ENCODE measurements at regions not wholly inside any gene's neighbourhood (a gene's known extent, or its start where the extent isn't known, plus 50 kb on each side); places are given as distances from the start of the nearest gene placed in this dataset.

DNA sequence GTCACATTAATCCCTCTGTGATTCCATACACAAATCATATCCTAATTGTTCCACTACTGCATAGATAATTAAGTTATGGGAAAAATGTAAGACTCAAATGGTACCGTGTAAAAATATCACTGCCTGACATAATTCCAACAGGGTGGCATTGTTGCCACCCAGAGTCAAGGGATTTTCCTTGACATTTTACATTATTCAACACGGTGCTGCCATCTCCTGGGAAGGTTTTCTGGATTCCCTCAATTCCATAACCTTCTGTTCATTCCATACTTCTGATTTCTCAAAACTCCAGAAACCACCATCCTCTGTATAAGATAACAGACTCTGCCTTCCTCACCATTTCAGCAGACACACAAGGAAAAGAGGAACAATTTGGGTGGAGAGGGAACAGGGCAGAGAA is 495.9 kb downstream of the XPNPEP1 start:
- Histone ChIP-seq H3K4me1 (ENCODE audit: control insufficient read depth, insufficient read depth, low read length) (no peaks in the 10 kb centered on the region), H3K4me3 (ENCODE audit: low read depth in 2 of 2, low read length in 2 of 2) (no peak overlapping the region), H3K9me3 (ENCODE audit: control insufficient read depth, insufficient read depth, low read depth, low read length) (no peaks in the 10 kb centered on the region), H3K27ac (ENCODE audit: low read length) (no peak overlapping the region), H3K27me3 (ENCODE audit: control insufficient read depth, insufficient read depth, low read length) (no peaks in the 10 kb centered on the region), H3K36me3 (ENCODE audit: control insufficient read depth, insufficient read depth, low read length) (no peaks in the 10 kb centered on the region)
- no peak for DNase-seq (ENCODE audit: low read depth, low spot score)
- BruUV-seq (replicated peaks): no TSS peak
- in situ Hi-C loops (cut with HindIII; ENCODE audit: low pct_unique_long_range_greater_than_20kb, low sequenced_read_pairs) (no loop called here), intact Hi-C loops (cut with micrococcal nuclease; ENCODE audit: unreplicated experiment) (no loop called here)
- TF ChIP-seq SIN3A (IDR thresholded peaks at IDR 0.05; ENCODE audit: borderline replicate concordance, insufficient read depth, low read depth, low read length): no peak
- TF ChIP-seq TCF7L2 (IDR thresholded peaks at IDR 0.05; ENCODE audit: low read depth, low read length): no peak
- no peak for TF ChIP-seq POLR2AphosphoS5 (IDR thresholded peaks at IDR 0.05; ENCODE audit: low read depth, low read length)
- TF ChIP-seq, protein P1, sequence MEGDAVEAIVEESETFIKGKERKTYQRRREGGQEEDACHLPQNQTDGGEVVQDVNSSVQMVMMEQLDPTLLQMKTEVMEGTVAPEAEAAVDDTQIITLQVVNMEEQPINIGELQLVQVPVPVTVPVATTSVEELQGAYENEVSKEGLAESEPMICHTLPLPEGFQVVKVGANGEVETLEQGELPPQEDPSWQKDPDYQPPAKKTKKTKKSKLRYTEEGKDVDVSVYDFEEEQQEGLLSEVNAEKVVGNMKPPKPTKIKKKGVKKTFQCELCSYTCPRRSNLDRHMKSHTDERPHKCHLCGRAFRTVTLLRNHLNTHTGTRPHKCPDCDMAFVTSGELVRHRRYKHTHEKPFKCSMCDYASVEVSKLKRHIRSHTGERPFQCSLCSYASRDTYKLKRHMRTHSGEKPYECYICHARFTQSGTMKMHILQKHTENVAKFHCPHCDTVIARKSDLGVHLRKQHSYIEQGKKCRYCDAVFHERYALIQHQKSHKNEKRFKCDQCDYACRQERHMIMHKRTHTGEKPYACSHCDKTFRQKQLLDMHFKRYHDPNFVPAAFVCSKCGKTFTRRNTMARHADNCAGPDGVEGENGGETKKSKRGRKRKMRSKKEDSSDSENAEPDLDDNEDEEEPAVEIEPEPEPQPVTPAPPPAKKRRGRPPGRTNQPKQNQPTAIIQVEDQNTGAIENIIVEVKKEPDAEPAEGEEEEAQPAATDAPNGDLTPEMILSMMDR (IDR thresholded peaks at IDR 0.05): no peak; the same call in 1 of the 2 replicates
- TF ChIP-seq, protein P2, sequence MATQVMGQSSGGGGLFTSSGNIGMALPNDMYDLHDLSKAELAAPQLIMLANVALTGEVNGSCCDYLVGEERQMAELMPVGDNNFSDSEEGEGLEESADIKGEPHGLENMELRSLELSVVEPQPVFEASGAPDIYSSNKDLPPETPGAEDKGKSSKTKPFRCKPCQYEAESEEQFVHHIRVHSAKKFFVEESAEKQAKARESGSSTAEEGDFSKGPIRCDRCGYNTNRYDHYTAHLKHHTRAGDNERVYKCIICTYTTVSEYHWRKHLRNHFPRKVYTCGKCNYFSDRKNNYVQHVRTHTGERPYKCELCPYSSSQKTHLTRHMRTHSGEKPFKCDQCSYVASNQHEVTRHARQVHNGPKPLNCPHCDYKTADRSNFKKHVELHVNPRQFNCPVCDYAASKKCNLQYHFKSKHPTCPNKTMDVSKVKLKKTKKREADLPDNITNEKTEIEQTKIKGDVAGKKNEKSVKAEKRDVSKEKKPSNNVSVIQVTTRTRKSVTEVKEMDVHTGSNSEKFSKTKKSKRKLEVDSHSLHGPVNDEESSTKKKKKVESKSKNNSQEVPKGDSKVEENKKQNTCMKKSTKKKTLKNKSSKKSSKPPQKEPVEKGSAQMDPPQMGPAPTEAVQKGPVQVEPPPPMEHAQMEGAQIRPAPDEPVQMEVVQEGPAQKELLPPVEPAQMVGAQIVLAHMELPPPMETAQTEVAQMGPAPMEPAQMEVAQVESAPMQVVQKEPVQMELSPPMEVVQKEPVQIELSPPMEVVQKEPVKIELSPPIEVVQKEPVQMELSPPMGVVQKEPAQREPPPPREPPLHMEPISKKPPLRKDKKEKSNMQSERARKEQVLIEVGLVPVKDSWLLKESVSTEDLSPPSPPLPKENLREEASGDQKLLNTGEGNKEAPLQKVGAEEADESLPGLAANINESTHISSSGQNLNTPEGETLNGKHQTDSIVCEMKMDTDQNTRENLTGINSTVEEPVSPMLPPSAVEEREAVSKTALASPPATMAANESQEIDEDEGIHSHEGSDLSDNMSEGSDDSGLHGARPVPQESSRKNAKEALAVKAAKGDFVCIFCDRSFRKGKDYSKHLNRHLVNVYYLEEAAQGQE (IDR thresholded peaks at IDR 0.05; ENCODE audit: insufficient read depth in 1 of 2, low read depth in 2 of 2, low read length in 1 of 2): no peak
- CTCF ChIA-PET: no interaction called here
- ATAC-seq: no peak
- POLR2A ChIA-PET: no interaction called here

DNA sequence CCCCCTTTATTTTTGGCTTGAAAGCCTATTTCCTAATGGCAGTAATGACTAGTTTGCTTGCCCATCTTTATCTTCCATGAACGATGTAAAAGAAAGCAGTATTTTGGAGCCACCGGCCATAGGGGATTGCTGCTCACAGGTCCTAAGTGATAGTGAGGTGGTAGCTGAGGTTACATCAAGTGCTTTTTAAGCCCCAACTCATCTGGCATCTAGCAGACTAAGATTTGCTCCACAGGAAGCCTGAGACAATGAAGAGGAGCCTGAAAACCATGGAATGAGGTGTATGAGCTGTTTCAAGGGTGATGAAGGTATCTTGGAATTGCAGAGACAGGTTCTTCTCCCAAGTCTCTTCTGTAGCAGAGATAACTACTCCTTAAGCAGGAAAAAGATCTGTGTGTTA is 496.3 kb downstream of the XPNPEP1 start:
- intact Hi-C loops (cut with micrococcal nuclease; ENCODE audit: unreplicated experiment) (no loop called here), in situ Hi-C loops (cut with HindIII; ENCODE audit: low pct_unique_long_range_greater_than_20kb, low sequenced_read_pairs) (no loop called here)
- Histone ChIP-seq H3K36me3 (ENCODE audit: control insufficient read depth, insufficient read depth, low read length) (no peaks in the 10 kb centered on the region), H3K9me3 (ENCODE audit: control insufficient read depth, insufficient read depth, low read depth, low read length) (no peaks in the 10 kb centered on the region), H3K27me3 (ENCODE audit: control insufficient read depth, insufficient read depth, low read length) (no peaks in the 10 kb centered on the region), H3K4me3 (ENCODE audit: low read depth in 2 of 2, low read length in 2 of 2) (no peak overlapping the region), H3K4me1 (ENCODE audit: control insufficient read depth, insufficient read depth, low read length) (no peaks in the 10 kb centered on the region), H3K27ac (ENCODE audit: low read length) (no peak overlapping the region)
- ChIA-PET CTCF (no interaction called here), POLR2A (no interaction called here)
- no TSS peak for BruUV-seq (replicated peaks)
- TF ChIP-seq, protein P1 (IDR thresholded peaks at IDR 0.05): no peak
- TF ChIP-seq POLR2AphosphoS5 (IDR thresholded peaks at IDR 0.05; ENCODE audit: low read depth, low read length) (no peak), TCF7L2 (IDR thresholded peaks at IDR 0.05; ENCODE audit: low read depth, low read length) (no peak), SIN3A (IDR thresholded peaks at IDR 0.05; ENCODE audit: borderline replicate concordance, insufficient read depth, low read depth, low read length) (no peak)
- ATAC-seq (no peak), DNase-seq (ENCODE audit: low read depth, low spot score) (no peak)

Data from Panc1 (cell line).